Endometrium (tissue), 2 donors: ENCODE measurements at regions not wholly inside any gene's neighbourhood (a gene's known extent, or its start where the extent isn't known, plus 50 kb on each side); places are given as distances from the start of the nearest gene placed in this dataset.

Experiments used
- FAIRE-seq: peaks from 2 replicates; lab custom pipeline; 2012; peaks lifted over from hg19 to GRCh38; lab: Jason Lieb, UNC
- donor health status: control.
- donor health status: control.

DNA sequence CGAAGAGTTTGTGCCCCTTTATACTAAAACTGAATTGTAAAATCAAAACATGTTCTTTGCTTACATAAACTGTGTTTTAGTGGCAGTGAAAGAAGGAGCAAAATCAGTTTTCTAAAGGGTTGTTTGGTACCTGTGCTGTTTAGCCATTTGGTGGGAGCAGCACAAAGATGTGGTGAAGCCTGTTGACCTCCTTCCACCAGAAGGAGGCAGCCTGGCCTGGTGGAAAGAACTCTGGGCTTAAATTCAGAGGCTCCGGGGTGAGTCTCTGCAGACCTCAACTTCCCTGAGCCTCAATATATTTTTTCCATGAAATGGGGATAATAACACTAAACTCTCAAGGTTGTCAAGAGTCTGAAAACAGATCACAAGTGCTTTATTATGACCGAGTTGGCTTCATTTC is 502.5 kb downstream of the VRK1 start:
- FAIRE-seq: no peak

DNA sequence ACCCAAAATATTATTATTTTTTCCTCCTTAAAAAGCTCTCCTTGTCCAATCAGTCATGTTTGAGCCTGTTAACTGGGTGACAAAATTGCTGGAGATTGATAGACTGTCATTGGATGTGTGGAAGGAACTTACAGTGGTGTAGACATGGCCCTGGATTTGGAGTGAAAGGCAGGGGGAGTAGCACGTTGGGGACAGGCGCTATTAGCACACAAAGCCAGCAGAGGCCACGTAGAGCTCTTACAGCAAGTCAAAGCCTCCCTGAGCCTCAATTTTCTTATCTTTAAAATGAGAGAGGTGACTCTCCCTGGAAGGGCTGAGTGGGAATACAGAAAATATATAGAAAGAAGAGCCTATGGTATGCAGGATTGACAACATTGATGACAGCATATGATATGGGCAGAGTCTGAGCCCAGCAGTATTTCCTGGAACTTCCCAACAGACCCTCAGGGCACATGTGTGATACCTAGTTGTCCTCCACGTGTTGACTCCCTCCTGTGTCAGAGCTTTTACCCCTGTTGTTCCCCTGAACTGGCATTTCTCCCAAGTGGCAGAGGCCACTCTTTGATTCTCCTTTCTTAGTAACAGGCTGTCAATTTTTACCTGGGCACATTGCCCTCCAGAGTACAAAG is 504.9 kb downstream of the VRK1 start:
- no peak for FAIRE-seq

DNA sequence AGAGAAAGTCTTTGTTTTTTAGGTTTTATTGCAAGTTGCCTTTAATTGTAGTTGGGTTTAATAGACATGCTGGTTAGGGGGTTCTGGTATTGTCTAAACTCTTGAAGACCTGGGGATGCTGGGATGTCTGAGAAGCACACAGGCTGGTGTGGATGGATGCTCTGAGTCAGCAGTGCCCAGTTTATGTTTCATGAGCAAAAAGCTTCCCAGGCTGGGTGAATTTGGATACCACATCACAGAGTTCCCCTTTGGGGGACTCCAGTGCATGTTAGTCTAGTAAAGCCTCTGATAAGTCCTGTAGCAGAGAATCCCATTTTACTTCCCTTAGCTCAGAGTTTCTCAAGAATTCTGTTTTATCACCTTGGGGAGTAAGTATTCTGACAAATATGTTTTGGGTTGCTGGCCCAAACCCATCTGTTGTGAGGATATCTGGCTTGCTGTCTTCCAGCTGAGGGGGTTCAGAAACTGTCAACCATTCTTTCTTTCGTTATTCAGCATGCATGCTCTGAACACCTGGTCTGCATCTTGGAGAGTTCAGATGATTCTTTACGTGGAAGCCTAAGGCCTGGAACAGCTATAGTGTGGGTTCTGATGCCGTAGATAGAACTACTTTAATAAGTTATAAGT is 509.1 kb downstream of the VRK1 start:
- no peak for FAIRE-seq

DNA sequence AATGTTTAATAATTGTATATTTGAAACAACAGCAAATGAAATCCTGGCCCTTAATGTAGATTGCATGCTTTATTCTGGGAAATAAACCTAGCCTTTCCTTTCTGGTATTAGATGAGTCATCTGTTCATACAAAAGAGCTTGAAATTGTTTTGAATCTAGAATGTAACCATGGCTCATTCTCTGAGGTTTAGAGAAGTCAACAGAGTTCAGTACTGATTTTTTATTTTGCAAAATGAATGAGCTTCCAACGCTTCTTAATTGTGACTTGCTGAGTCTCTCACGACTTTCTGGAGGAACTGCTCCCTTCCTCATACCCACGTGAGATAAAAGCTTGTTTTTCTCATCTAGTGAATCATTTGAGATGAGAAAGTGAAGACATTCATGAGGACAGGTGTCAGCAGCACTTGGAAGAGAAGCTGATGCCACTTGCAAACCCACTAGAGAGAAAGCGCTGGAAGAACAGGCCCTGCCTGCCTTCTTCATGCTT is 509.6 kb downstream of the VRK1 start:
- FAIRE-seq: no peak

DNA sequence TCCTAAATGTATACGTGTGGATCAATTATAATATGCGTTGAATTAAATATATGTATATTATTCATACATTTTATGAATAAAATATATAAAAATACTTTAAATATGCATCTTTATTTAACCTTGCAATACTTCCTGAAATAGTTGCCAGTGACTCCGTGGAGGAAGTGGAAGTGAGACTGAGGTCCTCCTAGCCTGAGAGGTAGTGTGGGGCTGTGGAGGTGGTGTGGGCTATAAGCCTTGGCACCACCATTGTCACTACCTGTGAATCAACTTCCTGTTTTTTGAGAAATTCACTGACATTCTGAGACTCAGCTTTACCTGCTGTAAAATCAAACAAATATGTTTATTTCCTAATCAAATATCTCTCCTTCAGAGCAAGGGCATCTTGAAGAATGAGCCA is 514.2 kb downstream of the VRK1 start:
- FAIRE-seq: no peak

DNA sequence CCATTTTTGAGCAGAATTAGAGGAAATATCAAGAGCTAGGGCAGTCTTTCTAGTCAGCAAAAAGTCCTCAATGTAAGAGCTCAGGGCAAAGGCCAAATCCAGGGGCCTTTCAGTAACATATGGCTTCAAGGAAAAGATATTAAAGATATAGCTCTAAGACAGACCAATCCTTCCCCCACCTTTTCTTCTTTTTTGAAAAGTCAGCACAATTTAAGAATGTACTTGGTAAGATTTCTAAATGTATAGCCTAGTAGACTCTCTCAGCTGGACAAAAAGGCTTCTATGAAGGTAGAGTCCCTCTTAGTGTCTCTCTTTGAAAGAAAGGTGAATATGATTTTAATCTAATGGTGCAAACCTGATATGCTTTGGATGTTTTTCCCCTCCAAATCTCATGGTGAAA is 515.7 kb downstream of the VRK1 start:
- no peak for FAIRE-seq

DNA sequence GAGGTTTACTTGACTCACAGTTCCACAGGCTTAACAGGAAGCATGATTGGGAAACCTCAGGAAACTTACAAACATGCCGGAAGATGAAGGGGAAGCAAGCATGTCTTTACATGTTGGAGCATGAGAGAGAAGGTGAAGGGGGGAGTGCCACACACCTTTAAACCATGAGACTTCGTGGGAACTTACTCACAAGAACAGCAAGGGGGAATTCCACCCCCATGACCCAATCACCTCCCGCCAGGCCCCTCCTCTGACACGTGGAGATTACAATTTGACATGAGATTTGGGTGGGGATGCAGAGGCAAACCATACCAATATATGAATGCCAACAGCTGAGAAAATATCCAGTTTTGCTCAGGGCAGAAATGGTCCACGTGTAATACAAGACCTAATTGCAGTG is 518.6 kb downstream of the VRK1 start:
- no peak for FAIRE-seq

DNA sequence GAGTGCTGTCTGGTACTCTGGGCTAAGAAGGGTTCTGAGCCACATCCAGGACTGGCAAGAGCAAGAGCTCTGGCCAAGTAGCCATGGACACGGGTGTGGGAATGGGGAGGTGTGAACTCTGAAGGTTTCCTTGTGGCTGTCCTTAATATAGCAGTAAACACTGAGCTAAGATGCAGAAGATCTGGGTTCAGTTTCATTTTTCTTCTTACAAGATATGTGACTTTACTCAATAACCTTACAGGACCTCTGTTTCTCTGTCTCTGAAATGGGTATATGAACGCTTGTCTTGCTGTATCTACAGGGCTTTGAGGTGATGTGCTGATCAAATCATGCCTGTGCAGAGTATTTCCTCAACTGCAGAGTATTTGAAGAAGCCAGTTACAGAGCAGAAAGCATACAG is 521.2 kb downstream of the VRK1 start:
- FAIRE-seq: no peak

DNA sequence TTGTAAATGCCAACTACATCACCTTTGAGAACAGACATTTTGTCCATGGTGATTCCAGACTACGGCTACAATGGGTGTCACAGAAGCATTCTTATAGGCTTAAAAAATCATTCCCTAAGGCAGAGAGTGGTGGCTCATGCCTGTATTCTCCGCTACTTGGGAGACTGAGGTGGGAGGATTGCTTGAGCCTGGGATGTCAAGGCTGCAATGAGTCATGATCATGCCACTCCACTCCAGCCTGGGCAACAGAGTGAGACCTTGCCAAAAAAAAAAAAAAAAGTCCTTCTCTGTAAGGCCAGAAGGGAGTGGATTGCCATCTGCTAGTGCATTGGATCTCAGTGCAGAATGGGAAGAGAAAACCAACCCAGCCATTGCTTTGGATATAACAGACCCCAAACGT is 522.5 kb downstream of the VRK1 start:
- no peak for FAIRE-seq

DNA sequence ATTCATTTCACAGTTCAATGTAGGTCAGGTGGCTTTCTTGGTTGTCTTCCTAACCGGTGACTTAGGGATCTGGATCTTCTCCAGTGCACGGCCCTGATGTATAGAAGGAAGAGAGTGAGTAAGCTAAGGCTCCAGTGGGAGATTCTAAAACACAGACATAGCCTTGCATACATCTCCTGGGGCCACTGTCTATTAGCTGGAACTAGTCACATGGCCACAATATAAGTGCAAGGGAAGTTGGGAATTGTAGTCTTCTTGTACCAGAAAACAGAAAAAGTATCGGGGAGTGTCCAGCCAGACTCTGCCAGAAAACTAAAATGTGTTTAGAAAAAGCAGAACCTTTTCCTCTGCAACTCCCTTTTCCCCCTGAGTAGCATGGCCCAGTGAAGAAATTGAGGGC is 531.6 kb downstream of the VRK1 start:
- no peak for FAIRE-seq

DNA sequence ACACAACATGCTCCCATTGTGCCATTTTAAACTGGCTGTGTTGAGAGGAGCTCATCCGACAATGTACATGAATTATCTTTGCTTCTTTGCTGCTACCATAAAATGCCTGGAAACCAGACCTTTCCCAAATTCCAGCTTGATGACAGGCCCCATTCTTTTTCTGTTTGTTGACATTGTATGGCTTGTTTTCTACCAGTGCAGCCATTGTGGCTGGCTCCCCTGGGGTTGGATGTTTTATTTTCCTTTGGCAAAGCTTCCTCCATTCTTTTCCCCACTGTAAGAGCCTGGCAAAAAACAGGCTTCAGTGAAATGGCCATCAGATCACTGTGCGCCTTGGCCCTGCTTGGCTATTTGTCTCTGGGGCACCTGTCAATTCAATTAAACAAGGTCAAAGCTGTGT is 532.5 kb downstream of the VRK1 start:
- FAIRE-seq: no peak

DNA sequence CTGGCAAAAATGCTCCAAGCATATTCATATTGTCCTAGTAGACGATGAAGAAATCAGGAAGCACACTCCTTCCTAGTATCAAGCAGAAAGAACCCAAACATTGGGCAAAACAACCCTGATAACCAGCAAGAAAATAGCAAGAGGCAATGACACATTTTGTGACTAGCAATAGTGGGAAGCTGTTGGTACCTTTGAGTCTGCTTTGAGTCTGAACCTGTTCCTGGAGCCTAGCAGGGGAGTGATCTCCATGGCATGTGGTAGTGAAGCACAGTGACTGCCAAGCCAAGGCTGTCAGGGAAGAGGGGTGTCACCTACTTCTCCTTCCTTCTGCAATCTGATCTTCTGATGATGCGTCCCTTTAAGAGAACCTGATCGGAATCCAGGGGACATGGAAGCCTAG is 533.9 kb downstream of the VRK1 start:
- no peak for FAIRE-seq

DNA sequence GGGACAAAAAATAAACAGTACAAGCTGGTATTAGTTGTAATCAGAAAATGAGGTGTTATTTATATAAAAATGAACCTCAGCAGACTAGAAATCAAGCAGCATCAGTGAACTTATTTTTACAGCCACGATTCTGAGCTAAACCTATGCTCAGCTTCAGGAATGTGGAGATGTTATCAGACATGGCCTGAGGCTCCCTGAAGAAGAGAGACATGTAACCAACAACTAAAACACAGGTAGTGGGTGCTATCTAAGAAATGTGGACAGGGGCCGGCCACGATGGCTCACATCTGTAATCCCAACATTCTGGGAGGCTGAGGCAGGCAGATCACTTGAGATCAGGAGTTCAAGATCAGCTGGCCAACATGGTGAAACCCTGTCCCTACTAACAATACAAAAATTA is 534.3 kb downstream of the VRK1 start:
- no peak for FAIRE-seq

DNA sequence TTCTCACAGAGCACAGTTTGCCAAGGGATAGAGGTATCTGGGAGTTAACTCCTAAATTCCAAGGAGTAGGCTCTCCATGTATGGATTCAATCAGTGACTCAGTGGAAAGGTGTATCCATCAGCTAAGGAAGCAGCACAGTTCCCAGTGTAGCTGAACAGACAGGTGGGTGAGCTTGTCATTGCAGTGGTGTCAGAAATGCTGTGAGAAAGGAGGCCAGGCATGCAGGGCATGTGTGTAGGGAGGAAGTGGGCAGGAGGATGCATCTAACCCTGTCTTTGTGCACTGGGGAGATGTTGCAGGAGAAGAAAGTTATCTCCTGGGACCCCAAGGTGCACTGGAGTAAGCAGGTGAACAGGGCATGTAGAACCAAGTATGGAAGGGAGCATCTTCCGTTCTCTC is 539.0 kb downstream of the VRK1 start:
- no peak for FAIRE-seq

DNA sequence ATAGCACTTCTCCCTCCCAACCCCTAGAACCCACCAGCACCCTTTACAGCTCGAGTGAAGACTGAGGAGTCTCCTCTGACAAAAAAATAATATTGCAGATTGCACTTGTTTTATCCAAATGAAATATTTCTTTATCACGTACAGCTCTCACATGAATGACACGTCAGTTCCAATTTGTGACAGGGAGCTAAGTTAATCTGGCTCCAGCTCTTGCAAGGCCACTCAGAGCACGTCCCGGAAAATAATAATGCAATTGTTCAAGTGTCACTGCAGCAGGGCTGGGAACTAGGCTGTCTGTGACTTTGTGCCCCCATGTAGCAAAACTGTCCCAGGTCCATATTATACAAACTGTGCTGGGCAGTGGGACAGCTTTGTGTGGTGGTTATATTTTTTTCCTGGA is 539.6 kb downstream of the VRK1 start:
- no peak for FAIRE-seq

DNA sequence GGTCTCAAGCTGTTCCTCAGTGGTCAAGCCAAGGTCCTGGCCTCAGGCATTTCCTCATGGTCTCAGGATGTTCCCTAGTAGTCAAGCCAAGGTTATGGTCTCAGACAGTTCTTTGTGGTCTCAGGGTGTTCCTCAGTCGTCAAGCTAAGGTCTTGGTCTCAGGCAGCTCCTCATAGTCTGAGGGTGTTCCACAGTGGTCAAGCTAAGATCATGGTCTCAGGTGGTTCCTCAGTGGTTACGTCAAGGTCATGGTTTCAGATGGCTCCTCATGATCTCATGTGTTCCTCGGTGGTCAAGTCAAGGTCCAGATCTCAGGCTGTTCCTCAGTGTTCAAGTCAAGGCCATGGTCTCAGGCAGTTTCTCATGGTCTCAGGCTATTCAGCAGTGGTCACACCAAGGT is 540.1 kb downstream of the VRK1 start:
- FAIRE-seq: no peak

DNA sequence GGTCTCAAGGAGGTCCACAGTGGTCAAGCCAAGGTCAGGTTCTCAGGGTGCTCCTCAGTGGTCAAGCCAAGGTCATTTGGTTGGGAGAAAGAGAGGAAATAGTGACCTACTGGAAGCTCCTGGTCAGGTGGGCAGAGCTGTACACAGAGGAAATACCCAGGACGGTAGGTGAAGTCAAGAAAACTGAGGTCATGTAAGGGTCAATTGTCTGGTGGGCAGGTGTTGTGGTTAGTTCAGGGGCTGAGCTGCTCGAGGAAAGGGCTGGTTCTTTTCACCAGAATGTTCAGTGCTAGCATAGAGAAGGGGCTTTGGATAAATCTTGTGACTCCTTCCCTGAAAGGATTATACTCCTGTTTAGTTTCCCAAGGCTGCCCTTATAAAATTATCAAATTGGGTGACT is 540.5 kb downstream of the VRK1 start:
- FAIRE-seq: no peak

DNA sequence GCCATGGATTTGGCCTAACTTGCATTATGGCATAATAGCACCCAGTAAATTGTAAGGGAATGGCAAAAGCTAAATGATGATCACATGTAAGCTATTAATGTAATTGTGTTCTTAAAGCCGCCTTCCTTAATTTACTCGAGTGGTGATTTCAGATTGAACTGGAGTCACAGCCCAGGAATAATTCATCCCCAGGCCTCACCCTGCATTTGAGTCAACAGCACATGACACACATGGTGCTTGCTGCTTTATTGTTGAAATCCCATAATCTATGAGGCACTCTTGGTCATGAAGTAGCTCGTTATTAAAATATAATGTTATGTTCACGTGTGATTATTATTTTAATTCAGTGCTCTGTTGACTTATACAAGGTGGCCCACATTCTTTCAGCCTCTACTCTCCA is 547.5 kb downstream of the VRK1 start:
- no peak for FAIRE-seq

DNA sequence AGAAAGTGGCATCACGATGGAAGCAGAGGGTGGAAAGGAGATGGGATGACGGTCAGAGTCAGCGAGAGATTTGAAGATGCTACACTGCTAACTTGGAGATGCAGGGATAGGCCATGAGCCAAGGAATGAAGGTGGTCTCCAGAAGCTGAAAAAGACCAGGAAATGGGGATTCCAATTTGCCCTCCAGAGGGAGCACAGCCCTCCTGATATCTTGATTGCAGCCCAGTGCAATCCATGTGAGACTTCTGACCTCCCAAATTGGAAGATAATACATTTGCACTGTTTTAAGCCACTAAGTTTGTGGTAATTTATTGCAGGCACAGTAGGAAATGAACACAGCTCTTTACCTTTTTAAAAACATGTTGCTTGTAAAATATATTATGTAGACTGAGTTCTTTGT is 549.5 kb downstream of the VRK1 start:
- FAIRE-seq: no peak

DNA sequence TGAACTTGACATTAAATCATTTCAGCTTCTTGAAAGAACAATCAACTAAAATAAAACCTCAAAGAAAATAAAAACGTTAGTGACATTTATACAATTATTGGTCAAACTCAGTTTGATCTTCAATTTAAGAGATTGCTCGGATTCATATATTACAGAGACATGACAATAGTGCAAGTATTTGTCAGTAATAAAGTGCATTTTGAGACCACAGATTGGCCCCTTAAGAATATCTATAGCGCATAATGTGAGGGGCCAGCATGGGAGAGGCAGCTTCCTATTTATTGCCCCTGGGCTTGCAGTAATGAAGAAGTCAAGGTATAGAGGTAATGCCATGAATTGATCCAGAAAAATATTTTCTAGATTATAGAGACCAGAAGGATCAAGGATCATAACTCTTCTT is 552.3 kb downstream of the VRK1 start:
- no peak for FAIRE-seq

DNA sequence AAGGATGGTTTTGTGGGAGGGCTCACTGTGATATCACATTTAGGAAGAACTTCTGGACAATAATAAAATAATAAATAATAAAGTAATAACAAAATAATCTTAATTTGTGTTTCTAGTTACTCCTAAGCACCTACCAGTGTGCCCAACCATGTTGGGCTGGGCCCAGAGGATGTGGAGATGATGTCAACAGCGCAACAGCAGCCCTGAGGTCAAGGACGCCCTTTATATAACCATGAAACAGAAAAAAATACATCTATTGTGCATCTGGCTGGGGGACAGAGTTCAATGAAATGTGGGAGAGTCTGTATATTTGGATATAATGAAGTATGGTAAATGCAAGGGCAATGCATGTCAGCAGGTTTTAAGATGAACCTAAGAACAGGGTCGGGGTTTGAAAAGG is 552.8 kb downstream of the VRK1 start:
- FAIRE-seq: no peak

DNA sequence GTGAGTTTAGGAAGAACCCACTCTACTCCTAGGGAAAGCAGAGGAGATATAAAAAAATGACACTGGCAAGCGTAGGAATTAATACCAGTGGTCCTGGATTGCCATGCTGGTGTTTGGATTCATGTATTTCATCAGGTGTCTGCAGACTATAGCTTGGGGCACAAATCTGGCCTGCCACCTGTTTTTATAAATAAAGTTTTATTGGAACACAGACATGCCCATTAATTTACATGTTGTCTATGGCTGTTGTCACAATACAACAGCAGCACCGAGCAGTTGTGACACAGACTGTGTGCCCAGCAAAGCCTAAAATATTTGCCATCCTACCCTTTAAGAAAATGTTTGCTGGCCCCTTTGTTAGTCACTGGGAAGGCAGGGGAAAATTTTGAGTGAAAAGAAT is 553.2 kb downstream of the VRK1 start:
- no peak for FAIRE-seq

DNA sequence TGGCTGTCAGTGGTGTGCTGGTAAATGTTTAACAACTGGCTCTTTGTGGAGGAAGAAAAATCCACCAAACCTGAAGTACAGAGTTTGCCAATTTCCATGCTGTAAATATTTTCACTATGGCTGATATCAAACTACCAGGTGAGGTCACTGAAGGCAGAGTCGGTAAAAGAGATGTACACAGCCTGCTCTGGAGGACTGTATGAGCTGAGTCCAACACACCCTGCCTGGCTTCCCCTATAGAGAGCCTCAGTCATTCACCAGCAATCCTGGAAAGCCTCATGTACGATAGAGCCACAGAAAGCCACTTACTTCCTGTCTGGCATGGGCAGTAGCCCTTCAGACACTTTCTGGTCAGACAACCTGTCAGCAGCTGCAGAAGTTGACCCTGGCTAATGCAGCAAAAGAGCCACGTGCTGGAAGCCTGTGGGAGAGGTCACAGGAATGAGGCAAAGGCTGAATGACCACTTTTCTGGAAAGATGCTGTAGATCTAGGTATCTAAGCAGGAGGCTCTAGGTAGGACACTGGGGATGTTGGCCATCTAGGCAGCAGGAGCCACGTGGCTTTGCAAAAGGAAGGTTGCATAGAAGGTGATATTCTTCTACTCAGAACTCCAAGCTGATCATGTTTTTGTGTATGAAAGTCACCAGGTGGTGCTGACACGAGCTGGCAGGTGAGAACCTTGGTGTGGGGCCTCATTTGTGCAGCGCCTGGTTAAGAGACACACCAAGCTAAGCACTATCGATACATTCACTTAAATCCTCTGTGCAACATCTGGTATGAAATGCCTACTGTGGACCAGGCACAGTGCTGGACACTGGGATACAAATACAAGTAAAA is 553.9 kb downstream of the VRK1 start:
- FAIRE-seq: no peak

DNA sequence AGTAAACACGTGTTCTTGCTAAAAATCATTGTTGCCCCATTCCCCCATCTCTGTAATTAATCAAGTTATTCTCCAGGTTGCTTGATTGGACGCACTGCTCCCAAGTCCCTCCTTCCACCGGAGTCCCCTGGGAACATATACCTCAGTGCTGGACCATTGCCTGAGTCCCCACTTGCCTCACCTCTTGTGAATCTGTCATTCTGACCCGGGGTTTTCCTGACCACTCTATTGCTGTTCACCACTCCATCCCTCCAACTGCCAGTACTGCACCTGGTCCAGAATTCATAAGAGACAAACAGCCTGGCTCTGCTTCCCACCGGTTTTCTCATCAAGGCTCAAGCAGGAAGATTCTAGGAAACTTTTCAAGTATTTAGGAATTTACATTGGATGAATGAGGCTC is 555.9 kb downstream of the VRK1 start:
- FAIRE-seq: no peak
